Fibroblast of peridontal ligament (primary cell): ENCODE measurements at regions not wholly inside any gene's neighbourhood (a gene's known extent, or its start where the extent isn't known, plus 50 kb on each side); places are given as distances from the start of the nearest gene placed in this dataset.

ENCODE experiments used
- DNase-seq: peaks from one replicate; pipeline ENCODE4 v3.0.0-alpha.2; 2010; ENCODE audit errors: extremely low read depth

DNA sequence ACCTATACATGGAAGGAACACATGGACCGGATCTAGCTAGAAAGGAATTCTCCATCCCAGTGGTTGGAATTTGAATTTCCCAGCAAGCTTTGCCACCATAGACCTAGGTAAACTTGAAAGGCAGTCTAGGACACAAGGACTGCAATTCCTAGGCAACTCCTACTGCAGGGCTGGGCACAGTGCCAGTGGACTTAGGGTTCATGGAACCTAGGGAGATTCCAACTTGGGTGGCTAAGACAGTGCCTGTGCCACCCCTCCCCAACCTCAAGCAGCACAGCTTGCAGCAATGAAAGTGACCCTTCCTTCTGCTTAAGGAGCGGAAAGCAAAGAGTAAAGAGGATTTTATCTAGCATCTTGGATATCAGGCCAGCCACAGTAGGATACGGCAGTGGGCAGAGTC is 663.3 kb downstream of the ELAVL2 start:
- no peak for DNase-seq

GRCh38 chr9:23171479-23171878 is 654.6 kb downstream of the ELAVL2 start:
- no peak for DNase-seq

GRCh38 chr9:23172206-23172605 is 653.8 kb downstream of the ELAVL2 start:
- no peak for DNase-seq

- DNase-seq = no peak
These were observed 652.9 kb downstream of the ELAVL2 start for GRCh38 chr9:23172979-23173637.

GRCh38 chr9:23194281-23194680 is 631.8 kb downstream of the ELAVL2 start:
- DNase-seq = no peak

DNA sequence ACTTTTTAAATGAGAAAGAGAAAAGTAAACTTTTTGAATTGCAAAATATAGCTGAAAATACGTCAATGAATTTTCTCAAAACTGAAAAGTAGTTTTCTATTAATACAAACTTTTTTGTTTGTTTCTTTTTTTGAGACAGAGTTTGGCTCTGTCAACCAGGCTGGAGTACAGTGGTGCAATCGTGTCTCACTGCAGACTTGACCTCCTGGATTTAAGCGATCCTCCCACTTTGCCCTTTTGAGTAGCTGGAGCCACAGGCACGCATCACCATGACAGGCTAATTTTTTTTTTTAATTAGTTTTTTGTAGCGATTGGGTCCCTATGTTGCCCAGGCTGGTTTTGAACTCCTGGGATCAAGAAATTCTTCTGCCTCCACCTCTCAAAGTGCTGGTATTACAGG is 610.4 kb downstream of the ELAVL2 start:
- no peak for DNase-seq

GRCh38 chr9:23219471-23219870 is 606.6 kb downstream of the ELAVL2 start:
- DNase-seq = no peak

- DNase-seq = no peak
These were observed 605.9 kb downstream of the ELAVL2 start for GRCh38 chr9:23220171-23220570.

GRCh38 chr9:23220957-23221356 is 605.1 kb downstream of the ELAVL2 start:
- no peak for DNase-seq

DNA sequence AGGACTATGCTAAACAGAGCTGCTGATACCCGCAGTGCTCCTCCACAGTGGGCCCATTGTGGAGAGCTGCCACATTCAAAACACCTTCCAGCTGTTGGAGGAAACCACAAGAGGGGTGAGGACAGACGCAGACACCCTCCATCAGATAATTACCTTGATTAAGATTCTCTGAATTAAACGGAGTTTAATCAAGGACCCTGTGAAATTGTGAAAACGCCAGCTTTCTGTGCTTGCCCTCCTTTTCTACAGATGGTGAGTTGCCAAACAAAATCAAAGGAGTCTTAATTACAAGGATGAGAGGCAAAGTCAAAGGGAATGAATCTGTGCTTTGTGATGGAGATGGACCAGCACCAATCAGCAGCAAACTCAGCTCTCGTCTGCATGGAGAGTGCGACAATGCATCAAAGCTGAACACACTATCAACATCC is 596.1 kb downstream of the ELAVL2 start:
- no peak for DNase-seq

DNA sequence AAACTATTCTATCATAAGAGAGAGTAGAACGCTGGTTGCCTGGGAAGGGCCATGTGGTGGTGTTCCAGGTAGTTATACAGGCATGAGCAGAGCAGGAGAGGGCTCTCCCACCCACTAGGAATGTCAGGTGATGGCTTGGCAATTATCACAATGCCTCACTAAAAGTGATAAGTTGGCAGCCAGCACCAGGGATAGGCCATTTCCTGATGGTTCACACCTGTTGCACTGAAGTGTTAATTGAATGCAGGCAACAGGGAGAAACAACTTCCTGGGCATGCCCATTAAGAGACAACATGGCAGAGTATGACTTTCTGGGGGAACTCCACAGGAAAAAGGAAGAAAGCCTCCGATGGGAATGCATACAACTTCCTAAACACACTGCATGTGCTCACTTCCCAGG is 593.2 kb downstream of the ELAVL2 start:
- DNase-seq = no peak

- no peak for DNase-seq
These were observed 582.5 kb downstream of the ELAVL2 start for GRCh38 chr9:23243523-23243922.

GRCh38 chr9:23245067-23245466 is 581.0 kb downstream of the ELAVL2 start:
- no peak for DNase-seq

DNA sequence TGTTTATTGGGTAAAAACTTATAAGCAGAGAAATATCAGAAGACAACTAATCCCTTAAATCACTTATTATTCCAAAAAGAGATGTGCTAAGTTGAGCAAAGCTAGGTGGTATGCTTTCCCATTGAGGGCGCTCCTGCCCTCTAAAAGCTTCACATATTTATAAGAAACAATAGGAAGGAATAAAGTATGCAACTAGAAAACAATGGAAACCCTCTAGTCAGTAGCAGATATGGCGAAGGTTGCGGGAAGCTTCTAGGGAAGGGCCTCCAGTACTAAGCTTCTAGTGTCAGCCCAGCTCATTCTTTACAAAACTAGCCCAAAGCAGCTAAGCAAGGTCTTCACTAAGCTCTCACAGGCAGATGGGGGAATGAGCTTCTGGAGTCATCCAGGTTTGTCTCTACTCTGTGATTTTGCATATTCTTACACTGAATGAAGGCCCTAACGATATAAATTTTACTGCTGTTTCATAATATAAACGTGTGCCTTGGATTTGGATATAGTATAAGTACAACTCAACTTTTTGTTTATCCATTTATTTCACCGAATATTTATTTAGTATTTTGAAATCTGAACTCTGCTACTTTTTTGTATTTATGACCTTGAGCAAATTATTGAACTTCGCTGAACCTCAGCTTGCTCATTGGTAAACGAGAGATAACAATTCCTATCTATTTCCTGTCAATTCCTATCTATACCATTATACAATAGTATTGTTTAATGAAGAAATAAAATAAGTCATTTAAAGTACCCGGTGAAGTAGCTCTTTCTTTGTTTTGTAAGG is 571.4 kb downstream of the ELAVL2 start:
- DNase-seq = no peak

DNA sequence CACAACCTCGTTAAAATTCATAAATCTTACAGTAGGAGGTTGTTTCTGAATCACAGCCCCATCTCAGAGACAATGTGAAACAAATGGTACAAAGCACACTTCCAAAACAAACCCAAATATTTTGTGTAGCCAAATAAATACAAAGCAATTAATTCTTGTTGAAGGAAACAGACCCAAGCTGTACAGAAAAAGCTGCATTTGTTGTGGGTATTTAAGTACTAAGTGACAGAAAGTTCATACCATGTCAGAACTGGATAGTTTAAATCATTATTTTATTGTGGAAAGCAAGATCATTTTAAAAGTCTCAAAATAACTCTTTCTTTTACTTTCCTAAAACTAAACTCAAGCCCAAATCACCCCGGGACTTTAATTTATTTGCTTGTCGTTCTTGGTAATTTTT is 570.7 kb downstream of the ELAVL2 start:
- DNase-seq = no peak

GRCh38 chr9:23258569-23258968 is 567.5 kb downstream of the ELAVL2 start:
- DNase-seq = peak; percentile 0

DNA sequence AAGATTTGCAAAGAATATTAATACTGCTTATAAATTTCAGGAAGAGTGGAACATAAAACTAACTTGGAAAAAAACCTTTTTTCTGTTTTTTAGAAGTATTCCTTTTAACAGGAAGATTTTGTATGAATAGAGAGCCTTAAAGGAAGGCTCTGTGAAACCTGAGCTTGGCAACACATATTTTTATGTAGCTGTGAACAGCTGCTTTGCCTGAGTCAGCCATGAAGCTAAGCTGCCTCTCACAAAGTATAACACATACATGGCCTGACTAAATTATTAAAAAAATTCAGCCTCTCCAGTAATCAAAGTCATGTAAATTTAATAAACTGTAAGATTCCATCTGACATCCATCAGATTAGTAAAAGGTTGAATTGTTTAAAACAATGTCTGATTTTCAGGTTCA is 547.5 kb downstream of the ELAVL2 start:
- no peak for DNase-seq

GRCh38 chr9:23287390-23287789 is 538.6 kb downstream of the ELAVL2 start:
- DNase-seq = no peak

GRCh38 chr9:23288545-23288944 is 537.5 kb downstream of the ELAVL2 start:
- DNase-seq = no peak

DNA sequence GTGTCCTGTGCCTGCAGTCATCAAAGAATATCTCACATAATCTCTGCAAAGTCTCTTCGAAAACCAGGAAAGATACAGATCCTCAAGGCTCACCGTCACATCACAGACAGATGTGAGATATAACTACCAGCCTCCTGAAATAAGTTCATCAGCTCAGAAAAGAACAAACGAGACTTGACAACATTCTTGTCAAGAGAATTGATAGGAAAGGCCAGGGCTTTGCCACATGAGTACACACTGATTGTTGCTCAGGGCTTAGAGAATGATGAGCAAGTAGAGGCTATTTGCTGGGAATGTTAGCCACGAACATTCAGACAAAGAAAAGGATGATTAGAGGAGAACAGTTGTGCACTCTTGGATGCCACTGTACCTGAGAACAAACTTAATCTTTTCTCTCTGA is 535.1 kb downstream of the ELAVL2 start:
- no peak for DNase-seq

DNA sequence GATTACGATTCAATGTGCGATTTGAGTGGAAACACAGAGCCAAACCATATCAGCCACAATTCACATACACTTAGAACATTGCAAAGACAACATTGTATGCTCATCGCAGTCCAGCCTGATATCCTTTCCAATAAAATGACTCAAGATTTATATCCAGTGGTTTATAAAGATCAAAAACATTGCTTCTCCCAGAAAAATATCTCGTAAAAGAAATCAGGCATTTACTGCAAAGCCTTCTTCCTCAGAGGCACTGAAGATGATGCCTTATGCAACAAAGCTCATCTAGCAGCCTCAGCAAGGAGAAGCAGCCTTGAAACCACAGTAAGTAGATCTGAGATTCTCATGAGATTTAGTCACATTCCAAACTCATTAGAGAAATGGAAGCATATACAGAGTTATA is 523.8 kb downstream of the ELAVL2 start:
- DNase-seq = no peak

- DNase-seq = no peak
These were observed 519.3 kb downstream of the ELAVL2 start for GRCh38 chr9:23306731-23307130.

DNA sequence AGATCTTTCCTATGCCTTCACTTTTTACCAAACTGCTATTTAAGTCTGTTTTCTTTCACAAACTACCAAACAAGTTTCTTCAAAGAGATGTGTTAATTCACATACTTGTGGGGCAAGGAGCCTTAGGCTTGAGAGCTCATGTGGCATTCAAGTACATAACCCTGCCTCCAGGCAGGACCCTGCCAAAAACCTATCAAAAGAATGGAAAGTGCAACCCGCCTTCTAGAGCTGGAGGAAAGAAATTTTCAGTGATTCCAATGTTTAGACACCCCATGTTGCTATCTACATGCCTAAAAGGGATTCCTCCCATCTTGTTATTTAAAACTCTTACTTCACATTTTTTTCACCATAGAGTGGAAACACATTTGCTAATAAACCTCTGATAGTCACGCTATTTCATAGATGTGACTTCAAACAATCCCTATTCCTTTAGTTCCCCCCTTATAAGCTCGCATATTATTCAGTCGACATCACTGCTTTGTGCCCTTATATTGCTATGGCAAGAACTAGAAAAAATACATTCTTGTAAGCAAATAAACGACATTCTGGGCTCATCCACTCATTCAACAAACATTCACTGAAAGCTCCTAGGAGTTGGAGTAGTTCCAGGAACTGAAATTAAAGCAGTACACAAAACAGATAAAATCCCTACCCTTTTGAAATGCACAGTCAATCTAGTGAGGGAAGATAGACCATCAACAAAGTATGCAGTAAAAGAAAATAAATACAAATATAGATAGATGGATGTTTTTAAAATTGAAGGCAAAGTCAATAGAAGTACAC is 518.1 kb downstream of the ELAVL2 start:
- no peak for DNase-seq
